ENCODE measurements at regions not wholly inside any gene's neighbourhood (a gene's known extent, or its start where the extent isn't known, plus 50 kb on each side); places are given as distances from the start of the nearest gene placed in this dataset.

GRCh38 chr12:111150921-111151840, 217.7 kb downstream of the PHETA1 start:
- DNase-seq: no peak
- Mint-ChIP-seq H3K36me3 (ENCODE audit: unreplicated experiment) (no peaks in the 10 kb centered on the region), H3K27ac (ENCODE audit: unreplicated experiment) (no peak overlapping the region), H3K4me3 (ENCODE audit: unreplicated experiment) (no peak overlapping the region), H3K4me1 (ENCODE audit: low read depth, unreplicated experiment) (peaks cover 11% of the 10 kb centered on the region), H3K9me3 (ENCODE audit: unreplicated experiment) (no peaks in the 10 kb centered on the region), H3K27me3 (ENCODE audit: unreplicated experiment) (no peaks in the 10 kb centered on the region)
- TF ChIP-seq CTCF (IDR thresholded peaks at IDR 0.05; ENCODE audit: partially characterized antibody, unreplicated experiment): no peak

- H3K4me1 Mint-ChIP-seq (ENCODE audit: low read depth, unreplicated experiment): peaks cover 11% of the 10 kb centered on the region
These were observed 218.5 kb downstream of the PHETA1 start for GRCh38 chr12:111150360-111150759.

DNA sequence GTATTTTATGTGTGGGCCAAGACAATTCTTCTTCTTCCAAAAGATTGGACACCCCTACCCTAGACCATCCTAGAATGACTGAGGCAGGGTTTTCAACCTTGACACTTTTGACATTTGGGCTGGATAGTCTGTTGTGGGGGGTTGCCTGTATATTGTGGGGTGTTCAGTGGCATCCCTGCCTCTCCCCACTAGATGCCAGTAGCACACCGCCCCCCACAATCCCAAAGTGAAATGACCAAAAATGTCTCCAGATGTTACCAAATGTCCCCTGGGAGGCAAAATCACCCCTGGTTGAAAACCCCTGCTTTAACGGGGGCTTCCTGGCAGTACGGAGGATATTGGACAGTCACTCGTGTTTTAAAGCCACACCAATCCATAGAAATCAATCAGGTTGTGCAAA, 219.6 kb downstream of the PHETA1 start:
- no peaks in the 10 kb centered on the region for H3K27me3 Mint-ChIP-seq (ENCODE audit: unreplicated experiment)
- no peak for DNase-seq
- no peak overlapping the region for H3K27ac Mint-ChIP-seq (ENCODE audit: unreplicated experiment)
- no peaks in the 10 kb centered on the region for H3K36me3 Mint-ChIP-seq (ENCODE audit: unreplicated experiment)
- peaks cover 9% of the 10 kb centered on the region for H3K4me1 Mint-ChIP-seq (ENCODE audit: low read depth, unreplicated experiment)
- H3K4me3 Mint-ChIP-seq (ENCODE audit: unreplicated experiment): no peak overlapping the region
- no peak for TF ChIP-seq CTCF (IDR thresholded peaks at IDR 0.05; ENCODE audit: partially characterized antibody, unreplicated experiment)
- no peaks in the 10 kb centered on the region for H3K9me3 Mint-ChIP-seq (ENCODE audit: unreplicated experiment)

More at GRCh38 chr12:111150360-111150759, 218.5 kb downstream of the PHETA1 start:
- H3K36me3 Mint-ChIP-seq (ENCODE audit: unreplicated experiment): no peaks in the 10 kb centered on the region
- TF ChIP-seq CTCF (IDR thresholded peaks at IDR 0.05; ENCODE audit: partially characterized antibody, unreplicated experiment): no peak
- H3K27ac Mint-ChIP-seq (ENCODE audit: unreplicated experiment): no peak overlapping the region
- no peak overlapping the region for H3K4me3 Mint-ChIP-seq (ENCODE audit: unreplicated experiment)
- H3K9me3 Mint-ChIP-seq (ENCODE audit: unreplicated experiment): no peaks in the 10 kb centered on the region
- H3K27me3 Mint-ChIP-seq (ENCODE audit: unreplicated experiment): no peaks in the 10 kb centered on the region
- no peak for DNase-seq

- H3K9me3 Mint-ChIP-seq (ENCODE audit: unreplicated experiment): no peaks in the 10 kb centered on the region
- no peaks in the 10 kb centered on the region for H3K36me3 Mint-ChIP-seq (ENCODE audit: unreplicated experiment)
- H3K27me3 Mint-ChIP-seq (ENCODE audit: unreplicated experiment): no peaks in the 10 kb centered on the region
- H3K4me1 Mint-ChIP-seq (ENCODE audit: low read depth, unreplicated experiment): peaks cover 7% of the 10 kb centered on the region
- H3K27ac Mint-ChIP-seq (ENCODE audit: unreplicated experiment): no peak overlapping the region
- no peak for DNase-seq
- TF ChIP-seq CTCF (IDR thresholded peaks at IDR 0.05; ENCODE audit: partially characterized antibody, unreplicated experiment): no peak
- H3K4me3 Mint-ChIP-seq (ENCODE audit: unreplicated experiment): no peak overlapping the region
These were observed 220.9 kb downstream of the PHETA1 start for GRCh38 chr12:111148005-111148404.

- Mint-ChIP-seq H3K27me3 (ENCODE audit: unreplicated experiment) (peaks cover 2% of the 10 kb centered on the region), H3K27ac (ENCODE audit: unreplicated experiment) (no peak overlapping the region)
These were observed 222.9 kb upstream of the MYL2 start for GRCh38 chr12:111143271-111143670.

More at GRCh38 chr12:111143271-111143670, 222.9 kb upstream of the MYL2 start:
- no peak for TF ChIP-seq CTCF (IDR thresholded peaks at IDR 0.05; ENCODE audit: partially characterized antibody, unreplicated experiment)
- Mint-ChIP-seq H3K9me3 (ENCODE audit: unreplicated experiment) (no peaks in the 10 kb centered on the region), H3K36me3 (ENCODE audit: unreplicated experiment) (no peaks in the 10 kb centered on the region), H3K4me1 (ENCODE audit: low read depth, unreplicated experiment) (no peaks in the 10 kb centered on the region), H3K4me3 (ENCODE audit: unreplicated experiment) (no peak overlapping the region)
- DNase-seq: peak; percentile 25

All from glutamatergic neuron (in vitro differentiated cells).